GM12892 (cell line): ENCODE measurements at regions not wholly inside any gene's neighbourhood (a gene's known extent, or its start where the extent isn't known, plus 50 kb on each side); places are given as distances from the start of the nearest gene placed in this dataset.

ENCODE experiments used
- POLR2A ChIP-seq: IDR thresholded peaks from 2 replicates; pipeline ENCODE4 v1.6.1; 2011; ENCODE audit warnings: low read depth, low read length, control low read depth
- POLR2AphosphoS5 ChIP-seq: IDR thresholded peaks from 2 replicates; pipeline ENCODE4 v1.6.1; 2011; ENCODE audit warnings: low read depth, low read length, control low read depth

DNA sequence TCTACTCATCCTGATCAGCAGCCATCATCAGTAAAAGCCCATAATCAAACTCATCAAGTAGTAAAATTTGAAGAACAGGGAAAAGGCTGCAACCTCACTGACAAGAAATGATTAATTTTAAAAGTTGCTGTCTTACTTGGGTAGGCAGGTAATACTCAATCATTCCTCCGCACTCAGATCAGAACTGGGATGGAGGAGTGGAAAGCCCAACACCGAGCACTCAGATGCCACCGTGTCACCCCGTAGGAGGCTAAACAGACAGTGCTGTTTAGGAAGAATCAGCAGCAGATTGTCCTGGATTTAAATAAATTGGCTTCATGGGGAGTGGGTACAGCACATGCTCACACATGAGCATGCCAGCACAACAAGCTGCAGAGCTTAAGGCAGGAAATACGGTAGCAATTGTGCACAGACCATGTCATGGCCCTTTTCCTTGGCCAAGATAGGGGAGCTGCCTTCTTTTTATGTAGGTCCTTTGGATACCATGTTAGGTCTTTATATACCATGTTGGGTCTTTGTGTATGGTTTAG lies 92.6 kb upstream of the CDH6 start:
- no peak for TF ChIP-seq POLR2AphosphoS5
- no peak for TF ChIP-seq POLR2A
